Breast epithelium (tissue), 3 donors: ENCODE measurements at regions not wholly inside any gene's neighbourhood (a gene's known extent, or its start where the extent isn't known, plus 50 kb on each side); places are given as distances from the start of the nearest gene placed in this dataset.
"Not testable (repeated sequence)": the region's sequence is repeated elsewhere in the genome, so short reads cannot be mapped to it uniquely, and the experiment has no call there.

Experiments used
- POLR2A ChIP-seq: fragments of 450-650 bp; IDR thresholded peaks from one replicate; pipeline ENCODE4 v1.6.1; 2016; ENCODE audit warnings: antibody characterized with exemption, mild to moderate bottlenecking, moderate library complexity
- POLR2AphosphoS5 ChIP-seq, 3 donors: sonication (generic); formaldehyde crosslinking; IDR thresholded peaks; one replicate each; pipeline ENCODE4 v1.6.1; 2017; ENCODE audit warnings: antibody characterized with exemption in 3 of 3
- TF ChIP-seq, protein P1 (sequence below), 3 donors: fragments of 450-650 bp; IDR thresholded peaks; one replicate each; pipeline ENCODE4 v1.5.1; 2016 to 2017; ENCODE audit warnings: antibody characterized with exemption in 3 of 3, mild to moderate bottlenecking in 3 of 3, moderate library complexity in 3 of 3

GRCh38 chr2:132365963-132366362 lies 50.6 kb upstream of the GPR39 start:
- TF ChIP-seq, protein P1, sequence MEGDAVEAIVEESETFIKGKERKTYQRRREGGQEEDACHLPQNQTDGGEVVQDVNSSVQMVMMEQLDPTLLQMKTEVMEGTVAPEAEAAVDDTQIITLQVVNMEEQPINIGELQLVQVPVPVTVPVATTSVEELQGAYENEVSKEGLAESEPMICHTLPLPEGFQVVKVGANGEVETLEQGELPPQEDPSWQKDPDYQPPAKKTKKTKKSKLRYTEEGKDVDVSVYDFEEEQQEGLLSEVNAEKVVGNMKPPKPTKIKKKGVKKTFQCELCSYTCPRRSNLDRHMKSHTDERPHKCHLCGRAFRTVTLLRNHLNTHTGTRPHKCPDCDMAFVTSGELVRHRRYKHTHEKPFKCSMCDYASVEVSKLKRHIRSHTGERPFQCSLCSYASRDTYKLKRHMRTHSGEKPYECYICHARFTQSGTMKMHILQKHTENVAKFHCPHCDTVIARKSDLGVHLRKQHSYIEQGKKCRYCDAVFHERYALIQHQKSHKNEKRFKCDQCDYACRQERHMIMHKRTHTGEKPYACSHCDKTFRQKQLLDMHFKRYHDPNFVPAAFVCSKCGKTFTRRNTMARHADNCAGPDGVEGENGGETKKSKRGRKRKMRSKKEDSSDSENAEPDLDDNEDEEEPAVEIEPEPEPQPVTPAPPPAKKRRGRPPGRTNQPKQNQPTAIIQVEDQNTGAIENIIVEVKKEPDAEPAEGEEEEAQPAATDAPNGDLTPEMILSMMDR (IDR thresholded peaks at IDR 0.05): not testable (repeated sequence)
- not testable (repeated sequence) for TF ChIP-seq POLR2A; POLR2AphosphoS5 (IDR thresholded peaks at IDR 0.05)
